GM19035 (cell line): ENCODE measurements at regions not wholly inside any gene's neighbourhood (a gene's known extent, or its start where the extent isn't known, plus 50 kb on each side); places are given as distances from the start of the nearest gene placed in this dataset.
"Not testable (repeated sequence)": the region's sequence is repeated elsewhere in the genome, so short reads cannot be mapped to it uniquely, and the experiment has no call there.

ENCODE experiments used
- ATAC-seq: cut with Tn5 transposase; IDR thresholded peaks from one replicate; pipeline ENCODE4 v1.9.1; 2021; ENCODE audit not compliant: unreplicated experiment

DNA sequence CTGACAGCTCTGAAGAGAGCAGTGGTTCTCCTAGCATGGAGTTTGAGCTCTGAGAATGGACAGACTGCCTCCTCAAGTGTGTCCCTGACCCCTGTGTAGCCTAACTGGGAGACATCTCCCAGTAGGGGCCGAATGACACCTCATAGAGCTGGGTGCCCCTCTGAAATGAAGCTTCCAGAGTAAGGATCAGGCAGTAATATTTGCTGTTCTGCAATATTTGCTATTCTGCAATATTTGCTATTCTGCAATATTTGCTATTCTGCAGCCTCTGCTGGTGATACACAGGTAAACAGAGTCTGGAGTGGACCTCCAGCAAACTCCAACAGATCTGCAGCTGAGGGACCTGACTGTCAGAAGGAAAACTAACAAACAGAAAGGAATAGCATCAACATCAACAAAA is 105.5 kb downstream of the BUD13 start:
- ATAC-seq = not testable (repeated sequence)

DNA sequence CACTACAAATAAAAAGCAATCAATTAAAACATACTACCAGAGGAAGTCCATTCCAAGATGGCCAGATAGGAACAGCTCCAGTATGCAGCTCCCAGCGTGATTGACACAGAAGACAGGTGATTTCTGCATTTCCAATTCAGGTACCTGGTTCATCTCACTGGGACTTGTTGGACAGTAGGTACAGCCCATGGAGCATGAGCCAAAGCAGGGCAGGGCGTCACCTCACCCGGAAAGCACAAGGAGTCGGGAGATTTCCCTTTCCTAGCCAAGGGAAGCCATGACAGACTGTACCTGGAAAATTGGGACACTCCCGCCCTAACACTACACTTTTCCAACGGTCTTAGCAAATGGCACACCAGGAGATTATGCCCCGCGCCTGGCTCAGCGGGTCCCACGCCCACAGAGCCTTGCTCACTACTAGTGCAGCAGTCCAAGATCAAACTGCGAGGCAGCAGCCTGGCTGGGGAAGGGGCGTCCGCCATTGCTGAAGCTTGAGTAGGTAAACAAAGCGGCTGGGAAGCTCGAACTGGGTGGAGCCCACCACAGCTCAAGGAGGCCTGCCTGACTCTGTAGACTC is 106.0 kb downstream of the BUD13 start:
- not testable (repeated sequence) for ATAC-seq

DNA sequence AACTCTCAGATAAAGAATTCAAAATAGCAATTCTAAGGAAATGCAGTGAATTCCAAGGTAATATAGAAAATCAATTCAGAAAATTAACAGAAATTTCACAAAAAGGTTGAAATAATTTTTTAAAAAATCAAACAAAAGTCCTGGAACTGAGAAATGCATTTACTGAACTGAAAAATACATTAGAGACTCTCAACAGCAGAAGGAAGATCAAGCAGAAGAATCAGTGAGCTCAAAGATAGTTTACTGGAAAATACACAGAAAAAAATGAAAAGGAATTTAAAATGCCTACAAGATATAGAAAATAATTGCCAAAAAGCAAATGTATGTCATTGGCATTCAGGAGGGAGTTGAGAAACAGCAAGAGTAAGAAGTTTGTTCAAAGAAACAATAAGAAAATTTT is 107.3 kb downstream of the BUD13 start:
- ATAC-seq = no peak

DNA sequence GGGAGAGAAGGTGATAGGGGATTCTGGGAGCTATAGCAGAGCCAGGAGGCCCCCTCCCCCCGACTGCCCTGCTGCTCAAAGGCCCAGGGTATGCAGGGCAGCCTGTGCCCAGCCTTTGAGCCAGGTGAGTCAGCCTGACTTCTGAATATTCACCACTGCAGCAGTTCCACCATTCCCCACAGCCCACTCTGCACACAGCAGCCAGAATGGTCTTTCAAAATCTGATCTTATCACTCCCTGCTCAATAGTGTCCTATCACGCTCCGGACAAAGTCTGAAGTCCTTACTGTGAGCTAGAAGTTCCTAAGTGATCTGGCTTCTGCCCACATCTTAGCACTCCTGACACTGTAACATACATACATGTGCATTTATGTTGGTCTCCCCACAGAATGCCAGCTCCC is 111.7 kb downstream of the BUD13 start:
- ATAC-seq = no peak

DNA sequence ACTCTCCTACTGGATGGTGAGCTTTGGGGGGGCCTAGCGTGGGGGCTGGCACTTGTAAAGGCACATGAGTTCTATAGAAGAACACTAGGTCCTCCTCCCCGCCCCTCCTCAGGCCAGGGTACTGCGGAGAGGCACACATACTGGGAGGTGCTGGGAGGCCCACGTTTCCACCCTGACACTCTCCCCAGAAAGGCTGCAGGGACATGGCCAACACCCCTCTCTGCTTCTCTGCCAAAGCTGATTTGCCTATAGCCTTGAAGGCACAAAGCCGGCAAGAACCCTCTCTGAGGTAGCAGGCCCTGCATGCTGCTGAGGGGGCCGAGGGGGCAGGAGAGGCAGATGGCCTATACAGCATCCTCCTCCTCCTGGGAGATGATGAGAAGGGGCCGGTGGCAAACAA is 112.8 kb downstream of the BUD13 start:
- no peak for ATAC-seq

DNA sequence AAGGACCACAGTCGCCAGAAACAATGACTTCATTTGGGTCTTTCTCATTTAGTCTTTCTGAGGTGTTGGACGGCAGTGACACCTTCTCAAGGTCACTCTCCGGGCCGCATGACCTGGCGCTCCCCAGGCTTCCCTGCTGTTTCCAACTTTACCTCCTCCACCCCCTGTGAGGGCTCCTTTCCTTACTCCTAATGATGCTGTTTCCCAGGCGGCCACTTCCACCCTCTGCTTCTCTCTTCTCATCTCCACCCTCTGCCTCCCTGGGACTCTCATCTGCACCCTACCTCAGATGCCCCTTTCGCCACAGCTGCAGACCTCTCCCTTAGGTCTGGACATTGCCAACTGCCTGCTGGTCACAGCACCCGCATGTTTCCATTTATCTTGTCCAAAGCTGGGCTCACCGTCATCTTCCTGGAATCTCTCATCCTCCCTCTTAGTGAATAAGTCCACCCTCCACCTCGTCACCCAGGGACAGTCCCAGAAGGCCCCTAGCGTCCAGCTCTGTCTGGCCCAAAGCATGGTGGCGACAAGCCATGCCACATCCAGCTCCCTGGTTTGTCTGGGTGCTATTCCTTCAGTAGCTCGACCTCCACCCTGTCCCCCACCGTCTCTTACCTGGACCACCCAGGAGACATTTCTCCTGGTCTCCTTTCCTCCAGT is 113.8 kb downstream of the BUD13 start:
- ATAC-seq = no peak

DNA sequence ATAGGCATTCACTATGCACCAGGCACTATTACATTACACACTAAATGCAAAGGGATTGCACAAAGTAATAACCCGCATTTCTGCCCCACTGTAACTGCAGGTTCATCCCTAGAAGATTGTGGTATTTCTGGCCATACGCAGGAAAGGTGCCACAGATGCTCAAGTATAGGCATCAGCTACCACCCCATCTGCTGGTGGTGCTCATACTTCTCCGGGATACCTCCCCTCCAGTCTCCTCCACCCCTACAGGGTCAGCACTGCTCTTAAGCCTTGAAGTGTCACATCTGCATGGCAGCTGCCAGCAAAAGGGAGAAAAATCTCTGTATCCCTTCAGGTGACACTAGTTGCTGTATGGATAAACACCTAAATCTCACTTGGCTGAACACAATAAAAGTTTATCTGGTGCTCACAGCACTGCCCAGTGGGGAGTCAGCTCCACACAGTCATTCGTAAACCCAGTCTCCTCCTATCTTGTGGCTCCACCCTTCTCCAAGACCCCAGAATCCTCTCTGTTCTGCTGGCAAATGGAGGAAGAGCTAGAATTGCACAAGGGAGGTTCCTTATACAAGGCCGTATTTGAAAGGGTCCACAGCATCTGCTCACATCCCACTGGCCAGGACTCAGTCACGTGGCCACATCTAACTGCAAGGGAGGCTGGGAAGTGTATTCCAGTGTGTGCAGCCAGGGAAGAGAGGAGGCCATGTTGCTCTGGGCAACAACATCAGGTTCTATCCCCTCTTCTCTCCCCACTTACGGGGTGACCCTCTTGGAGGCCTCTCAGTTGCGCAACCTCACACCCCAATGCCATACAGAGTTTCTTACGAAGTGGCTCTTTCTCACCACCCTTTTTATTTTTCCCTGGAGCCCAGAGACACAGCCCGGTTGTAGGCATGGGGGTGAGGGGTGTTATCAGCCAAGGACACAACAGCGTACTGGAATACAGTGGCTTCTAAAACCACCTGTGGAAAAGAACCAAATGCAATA is 114.7 kb downstream of the BUD13 start:
- no peak for ATAC-seq

DNA sequence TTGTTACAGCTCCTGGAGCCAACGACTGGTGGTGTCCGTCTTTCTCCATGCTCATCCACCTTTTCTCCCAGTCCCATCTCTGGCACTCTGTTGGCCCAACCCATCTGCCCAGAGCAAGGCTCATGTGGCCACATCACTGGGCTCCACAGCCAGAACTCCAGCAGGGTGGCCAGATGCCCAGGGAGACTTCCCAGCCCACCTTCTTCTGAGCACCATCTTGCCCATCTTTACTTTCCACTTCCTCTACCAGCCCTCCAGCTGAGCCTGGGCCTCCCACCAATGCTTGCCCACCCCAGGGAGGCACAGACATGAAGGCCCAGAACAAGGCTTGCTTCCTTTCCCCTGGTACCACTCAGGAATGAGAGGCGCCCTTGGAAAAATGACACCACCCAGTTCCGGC is 116.8 kb downstream of the BUD13 start:
- ATAC-seq = no peak

DNA sequence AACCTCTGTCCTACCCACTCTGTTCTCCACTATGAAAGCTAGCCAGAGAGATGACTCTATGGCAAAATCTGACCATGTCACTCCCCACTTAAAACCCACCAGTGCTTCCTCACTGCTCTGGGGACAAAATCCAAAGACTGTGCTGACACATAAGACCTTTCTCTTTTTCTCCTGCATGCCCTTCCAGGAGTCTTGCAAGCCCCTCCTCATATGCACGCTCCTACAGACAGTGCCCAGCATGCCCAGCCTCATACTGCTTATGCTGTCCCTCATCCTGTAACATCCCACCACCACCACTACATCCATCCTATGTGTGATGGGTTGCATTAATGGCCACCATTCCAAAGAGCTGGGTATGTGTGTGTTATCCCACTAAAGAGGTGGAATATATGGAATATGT is 118.3 kb downstream of the BUD13 start:
- no peak for ATAC-seq

DNA sequence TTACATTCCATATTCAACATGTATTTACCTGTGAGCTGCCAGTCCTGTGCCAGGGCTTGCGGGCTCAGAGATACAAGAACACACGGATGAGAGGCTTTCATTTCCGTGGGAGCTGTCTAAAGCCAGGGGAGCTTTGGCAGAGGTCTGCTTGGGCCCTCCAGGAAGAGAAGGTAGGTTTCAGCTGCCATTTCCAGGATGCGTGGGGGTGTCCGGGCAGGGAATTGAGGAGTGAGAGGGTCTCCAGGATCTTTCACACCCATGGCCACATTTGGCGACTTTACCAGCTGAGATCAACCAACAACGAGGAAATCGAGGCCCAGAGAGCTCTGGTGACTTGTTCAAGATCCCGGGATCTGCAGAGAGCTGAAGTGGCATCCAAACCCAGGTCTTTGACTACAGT is 119.6 kb downstream of the BUD13 start:
- ATAC-seq = no peak

DNA sequence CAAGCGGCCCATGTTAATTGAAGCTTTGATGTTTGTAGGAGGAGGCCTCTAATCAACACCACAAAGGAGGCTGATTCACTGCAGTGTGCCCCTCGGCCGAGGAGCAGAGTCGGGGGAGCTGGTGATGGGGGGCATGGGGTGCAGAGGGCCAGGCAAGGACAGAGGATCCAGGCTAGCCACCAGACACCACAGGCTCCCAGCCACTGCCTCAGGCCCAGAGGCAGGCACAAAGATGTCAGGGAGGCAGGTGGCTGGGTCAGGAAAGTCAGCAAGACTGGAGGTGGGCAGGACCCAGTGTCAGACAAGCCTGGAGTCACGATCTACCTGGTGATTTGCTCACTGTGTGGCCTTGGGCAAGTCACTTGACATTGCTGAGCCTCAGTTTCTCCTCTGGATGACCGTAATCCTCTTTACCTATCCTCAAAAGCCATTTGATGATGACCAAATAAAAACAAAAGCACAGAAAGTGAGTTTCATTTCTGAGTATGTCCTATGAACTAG is 121.0 kb downstream of the BUD13 start:
- no peak for ATAC-seq

DNA sequence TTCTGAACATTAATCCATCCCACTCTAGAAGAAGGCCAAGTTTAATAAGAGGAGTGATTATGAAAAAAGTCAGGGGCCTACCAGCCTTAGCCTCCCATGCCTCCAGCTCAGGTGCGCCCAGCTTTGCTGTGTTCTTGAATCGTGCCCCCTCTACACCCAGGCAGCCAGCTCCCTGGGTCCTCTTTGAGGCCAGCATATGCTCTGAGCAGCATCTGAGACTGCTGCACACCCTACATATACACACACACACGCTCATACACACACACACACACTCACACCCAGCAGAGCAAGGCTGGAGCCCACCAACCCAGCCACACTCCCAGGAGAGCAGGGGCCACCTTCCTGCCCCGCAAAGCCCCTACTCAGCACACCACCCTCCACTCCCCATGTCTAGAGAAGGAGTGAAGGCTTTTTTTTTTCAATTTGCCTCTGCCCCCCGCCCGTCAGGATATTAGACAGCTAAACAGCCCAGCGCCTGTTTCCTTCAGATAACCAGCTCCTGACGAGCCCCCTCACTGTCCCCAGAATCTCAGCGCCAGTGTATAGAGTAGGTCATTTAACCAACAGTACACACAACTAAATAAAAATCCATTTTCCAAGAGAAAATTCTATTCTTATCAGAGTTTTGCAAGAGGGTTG is 121.6 kb downstream of the BUD13 start:
- ATAC-seq = no peak

DNA sequence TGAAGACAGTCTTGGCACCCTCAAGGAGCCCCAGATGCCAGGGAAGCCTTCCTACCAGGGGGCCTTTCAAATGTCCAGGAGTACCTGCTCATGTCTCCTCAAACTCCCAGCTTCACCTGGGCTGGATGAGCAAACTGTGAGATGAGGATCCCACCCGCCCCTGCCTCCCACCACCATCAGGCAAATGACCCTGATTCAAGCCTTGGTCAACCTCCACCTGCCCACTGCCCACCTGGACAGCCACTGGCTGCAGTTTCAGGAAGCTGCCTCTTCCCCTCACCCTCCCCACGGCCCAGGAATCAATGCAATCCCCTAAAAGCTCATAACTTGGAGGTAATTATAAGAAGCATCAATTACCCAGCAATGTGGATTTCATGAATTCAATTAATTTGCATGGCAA is 122.7 kb downstream of the BUD13 start:
- no peak for ATAC-seq

DNA sequence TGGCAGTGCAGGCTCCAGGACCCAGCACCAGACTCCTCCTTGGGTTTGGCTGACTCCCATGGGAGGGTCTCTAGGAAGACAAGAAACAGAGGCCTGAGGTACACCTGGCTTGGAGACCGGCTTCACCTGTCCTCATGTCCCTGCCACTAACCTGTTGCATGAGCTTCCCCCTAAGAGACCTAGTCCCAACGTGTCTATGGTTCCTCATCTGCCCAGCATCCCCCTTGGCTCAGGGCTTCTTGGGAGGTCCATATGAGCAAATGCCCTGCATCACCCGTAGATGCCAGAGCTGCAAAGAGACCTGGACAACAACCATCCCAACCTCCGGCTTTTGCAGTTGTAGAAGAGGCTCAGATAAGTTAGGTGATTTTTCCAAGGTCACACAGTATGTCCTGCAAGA is 123.5 kb downstream of the BUD13 start:
- ATAC-seq = no peak

DNA sequence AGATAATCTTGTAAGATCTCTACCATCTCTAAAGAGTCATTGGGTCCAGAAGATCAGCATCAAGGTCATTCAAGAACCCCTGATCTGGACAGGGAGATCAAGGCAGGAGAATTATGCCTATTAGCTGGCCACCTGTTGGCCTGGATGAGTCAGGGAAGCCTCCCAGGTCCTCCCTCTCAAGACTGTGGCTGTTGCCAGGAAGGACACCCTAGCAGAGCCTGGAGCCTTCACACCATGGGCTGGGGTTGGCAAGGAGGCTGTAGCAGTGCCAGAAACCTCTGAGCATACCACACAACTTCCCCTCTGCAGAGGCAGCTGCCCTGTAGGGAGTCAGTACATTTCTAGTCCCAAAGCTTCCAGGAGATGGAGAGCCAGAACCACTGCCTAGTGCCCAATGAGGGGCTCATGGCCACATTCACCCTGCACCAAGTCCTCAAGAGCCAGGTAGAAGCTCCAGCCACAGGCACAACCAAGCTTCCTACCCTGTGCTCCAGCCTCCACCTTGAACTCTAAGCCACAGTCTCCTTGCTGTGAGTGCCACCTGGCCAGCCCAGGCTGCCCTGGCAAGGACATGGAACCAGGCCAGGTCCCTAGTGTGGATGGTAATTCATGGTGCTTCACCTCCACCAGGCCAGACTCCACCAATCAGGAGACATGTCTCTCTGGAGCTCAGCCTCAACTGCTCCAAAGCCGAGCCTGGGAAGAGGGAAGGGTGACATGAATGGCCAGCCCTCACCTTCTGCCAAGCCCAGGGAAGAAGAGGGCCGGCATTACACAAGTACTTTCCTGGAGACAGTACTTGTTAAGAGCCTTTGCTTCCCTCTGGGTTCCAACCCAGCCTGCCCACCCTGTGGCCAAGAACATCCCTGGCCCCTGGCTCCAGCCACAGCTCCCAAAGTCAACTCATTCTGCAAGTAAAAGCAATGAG is 124.3 kb downstream of the BUD13 start:
- ATAC-seq = no peak

DNA sequence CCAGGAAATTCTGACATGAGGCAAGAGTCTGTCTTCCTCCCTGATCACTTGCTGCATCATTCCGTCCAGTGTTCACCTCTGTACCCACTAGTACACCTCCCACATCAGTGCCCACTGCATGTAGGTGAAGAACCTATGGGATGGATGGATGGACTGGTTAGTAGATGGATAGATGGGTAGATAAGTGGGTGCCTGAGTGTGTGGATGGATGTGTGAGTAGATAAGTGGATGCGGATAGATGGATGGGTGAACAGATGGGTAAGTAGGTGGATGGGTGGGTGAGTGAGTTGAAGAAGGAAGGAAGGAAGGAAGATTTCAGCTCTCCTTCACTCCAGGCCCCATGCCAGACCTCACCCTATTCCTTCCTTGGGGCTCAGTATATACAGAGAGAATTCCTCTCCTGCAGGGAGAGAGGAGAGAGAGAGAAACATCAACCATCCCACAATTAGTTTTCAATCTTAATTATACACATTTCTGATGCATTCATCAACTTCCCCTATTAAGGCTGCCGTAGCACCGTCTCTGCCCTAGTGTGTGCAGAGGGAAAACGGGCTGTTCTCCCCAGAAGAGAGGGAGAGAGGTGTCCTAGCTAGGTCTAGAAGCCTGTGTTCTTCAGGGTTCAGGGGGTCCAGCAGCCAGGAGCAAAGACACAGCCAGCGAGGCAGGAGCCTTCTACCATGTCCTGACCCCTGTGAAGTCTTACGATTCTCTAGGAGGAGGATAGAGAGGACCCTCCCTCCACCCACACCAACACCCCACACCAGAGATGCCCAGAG is 125.3 kb downstream of the BUD13 start:
- no peak for ATAC-seq

DNA sequence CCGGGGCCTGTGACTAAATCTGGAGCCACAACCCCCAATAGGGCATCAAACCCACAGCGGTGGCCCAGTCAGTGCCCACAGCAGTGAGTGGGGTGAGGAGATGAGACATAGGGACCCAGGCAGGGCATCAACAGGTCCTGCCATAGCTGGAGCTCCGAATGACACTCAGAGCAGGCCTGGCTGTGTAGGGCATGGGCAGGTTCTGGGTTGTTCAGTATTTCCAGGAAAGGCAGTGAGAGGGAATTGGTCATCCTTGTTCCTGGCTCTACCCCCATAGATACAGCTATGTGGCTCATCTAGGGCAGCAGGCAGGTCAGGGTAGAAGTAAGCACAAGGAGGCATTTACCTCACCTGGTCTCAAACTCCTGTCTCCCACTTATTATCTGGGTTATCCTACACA is 126.6 kb downstream of the BUD13 start:
- no peak for ATAC-seq

DNA sequence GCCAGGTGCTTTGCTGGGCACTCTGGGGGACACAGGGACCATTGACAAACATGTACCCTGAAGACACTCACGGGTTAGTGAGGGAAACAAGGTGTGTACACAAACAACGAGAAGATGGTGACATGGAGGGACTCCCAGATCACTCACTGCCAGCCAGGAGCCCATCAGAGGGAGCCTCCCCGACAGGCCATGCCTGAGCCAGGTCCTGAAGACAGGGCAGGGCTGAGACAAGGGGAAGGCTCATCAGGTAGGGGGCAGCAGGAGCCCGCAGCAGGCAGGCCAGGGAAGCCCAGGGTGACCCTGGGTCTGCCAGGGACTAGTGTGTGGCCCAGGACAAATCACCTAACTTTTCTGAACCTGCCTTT is 127.9 kb downstream of the BUD13 start:
- ATAC-seq = no peak

DNA sequence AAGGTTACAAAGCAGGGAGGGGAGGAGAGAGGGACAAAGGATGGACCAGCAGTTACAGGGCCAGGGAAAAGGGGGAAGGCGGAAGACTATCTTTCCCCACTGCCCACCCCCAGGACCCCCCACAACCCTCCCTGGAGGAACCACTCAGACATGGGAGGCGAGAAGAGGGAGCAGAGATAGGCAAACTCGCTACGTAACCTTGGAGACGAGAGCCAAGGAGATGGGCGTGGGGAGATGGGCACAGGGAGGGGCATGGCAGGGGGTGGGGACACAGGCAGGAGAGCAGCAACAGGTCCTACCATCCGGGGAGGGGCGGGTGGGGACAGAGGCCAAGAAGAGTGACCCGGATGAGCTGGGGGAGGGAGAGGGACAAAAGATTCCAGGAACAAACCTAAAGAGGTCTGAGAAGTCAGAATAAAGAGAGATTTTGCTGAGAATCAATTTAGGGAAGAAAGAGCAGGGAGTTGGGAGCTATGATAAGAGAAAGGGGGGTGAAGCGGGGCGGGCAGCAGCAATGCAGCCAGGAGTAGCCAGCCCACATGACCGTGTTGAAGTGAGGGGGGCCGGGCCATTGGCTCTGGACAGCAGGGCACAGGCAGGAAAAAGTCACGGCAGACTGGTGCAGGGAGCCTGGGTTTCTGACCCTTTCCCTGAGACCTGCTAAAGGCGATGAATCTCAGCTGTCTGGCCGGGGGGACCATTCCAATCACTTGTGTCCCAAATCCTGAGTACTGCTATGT is 128.4 kb downstream of the BUD13 start:
- ATAC-seq = no peak
